ENCODE measurements at regions not wholly inside any gene's neighbourhood (a gene's known extent, or its start where the extent isn't known, plus 50 kb on each side); places are given as distances from the start of the nearest gene placed in this dataset.

GRCh38 chr10:108037061-108037460 lies 872.6 kb upstream of the SORCS1 start:
- TF ChIP-seq, protein P1, sequence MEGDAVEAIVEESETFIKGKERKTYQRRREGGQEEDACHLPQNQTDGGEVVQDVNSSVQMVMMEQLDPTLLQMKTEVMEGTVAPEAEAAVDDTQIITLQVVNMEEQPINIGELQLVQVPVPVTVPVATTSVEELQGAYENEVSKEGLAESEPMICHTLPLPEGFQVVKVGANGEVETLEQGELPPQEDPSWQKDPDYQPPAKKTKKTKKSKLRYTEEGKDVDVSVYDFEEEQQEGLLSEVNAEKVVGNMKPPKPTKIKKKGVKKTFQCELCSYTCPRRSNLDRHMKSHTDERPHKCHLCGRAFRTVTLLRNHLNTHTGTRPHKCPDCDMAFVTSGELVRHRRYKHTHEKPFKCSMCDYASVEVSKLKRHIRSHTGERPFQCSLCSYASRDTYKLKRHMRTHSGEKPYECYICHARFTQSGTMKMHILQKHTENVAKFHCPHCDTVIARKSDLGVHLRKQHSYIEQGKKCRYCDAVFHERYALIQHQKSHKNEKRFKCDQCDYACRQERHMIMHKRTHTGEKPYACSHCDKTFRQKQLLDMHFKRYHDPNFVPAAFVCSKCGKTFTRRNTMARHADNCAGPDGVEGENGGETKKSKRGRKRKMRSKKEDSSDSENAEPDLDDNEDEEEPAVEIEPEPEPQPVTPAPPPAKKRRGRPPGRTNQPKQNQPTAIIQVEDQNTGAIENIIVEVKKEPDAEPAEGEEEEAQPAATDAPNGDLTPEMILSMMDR (conservative IDR thresholded peaks at IDR 0.05; ENCODE audit: low read depth, low read length), result no peak
- no peak for TF ChIP-seq RAD21 (IDR thresholded peaks at IDR 0.05; ENCODE audit: low read length)
- TF ChIP-seq, protein P2, sequence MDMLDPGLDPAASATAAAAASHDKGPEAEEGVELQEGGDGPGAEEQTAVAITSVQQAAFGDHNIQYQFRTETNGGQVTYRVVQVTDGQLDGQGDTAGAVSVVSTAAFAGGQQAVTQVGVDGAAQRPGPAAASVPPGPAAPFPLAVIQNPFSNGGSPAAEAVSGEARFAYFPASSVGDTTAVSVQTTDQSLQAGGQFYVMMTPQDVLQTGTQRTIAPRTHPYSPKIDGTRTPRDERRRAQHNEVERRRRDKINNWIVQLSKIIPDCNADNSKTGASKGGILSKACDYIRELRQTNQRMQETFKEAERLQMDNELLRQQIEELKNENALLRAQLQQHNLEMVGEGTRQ (IDR thresholded peaks at IDR 0.05; ENCODE audit: low read depth, low read length), result no peak
- no peak for TF ChIP-seq MAZ (IDR thresholded peaks at IDR 0.05; ENCODE audit: borderline replicate concordance, low read depth, low read length)
- no peak for TF ChIP-seq CHD1 (IDR thresholded peaks at IDR 0.05; ENCODE audit: low read depth, low read length)
- no peak for TF ChIP-seq POLR2A (IDR thresholded peaks at IDR 0.05; ENCODE audit: low read depth, low read length)
- TF ChIP-seq MAFK (IDR thresholded peaks at IDR 0.05; ENCODE audit: low read depth, low read length), result no peak
- TF ChIP-seq CEBPB (IDR thresholded peaks at IDR 0.05; ENCODE audit: low read depth, low read length), result no peak
- TF ChIP-seq MXI1 (IDR thresholded peaks at IDR 0.05; ENCODE audit: borderline replicate concordance, low read depth, low read length), result no peak
- TF ChIP-seq BHLHE40 (IDR thresholded peaks at IDR 0.05; ENCODE audit: low read depth, low read length), result no peak

Measured in IMR-90 (cell line).